RWPE2 (cell line): ENCODE measurements at regions not wholly inside any gene's neighbourhood (a gene's known extent, or its start where the extent isn't known, plus 50 kb on each side); places are given as distances from the start of the nearest gene placed in this dataset.

ENCODE experiments used
- ATAC-seq: fragments of 200-7000 bp; cut with Tn5 transposase; 3 replicates; pipeline ENCODE4 v1.9.1; 2021; ENCODE audit warnings: low read depth
- DNase-seq: peaks from one replicate; pipeline ENCODE4 v3.0.0-alpha.2; 2020; ENCODE audit warnings: low spot score
- H3K27ac ChIP-seq: fragments of 450-650 bp; 2 replicates; pipeline ENCODE4 v1.5.1; 2017; ENCODE audit warnings: mild to moderate bottlenecking; ENCODE audit not compliant: poor library complexity, severe bottlenecking
- H3K27me3 ChIP-seq: fragments of 250-450 bp; sonication (Bioruptor Pico); 2 replicates; pipeline ENCODE4 v1.5.1; 2021; ENCODE audit warnings: mild to moderate bottlenecking, moderate library complexity; ENCODE audit not compliant: insufficient read depth, poor library complexity, severe bottlenecking
- H3K36me3 ChIP-seq: fragments of 250-450 bp; sonication (Bioruptor Pico); 2 replicates; pipeline ENCODE4 v1.5.1; 2020; ENCODE audit warnings: low read depth, mild to moderate bottlenecking, moderate library complexity
- H3K4me1 ChIP-seq: fragments of 250-450 bp; sonication (Bioruptor Pico); 2 replicates; pipeline ENCODE4 v1.5.1; 2021; ENCODE audit warnings: mild to moderate bottlenecking, moderate library complexity; ENCODE audit not compliant: insufficient read depth, poor library complexity, severe bottlenecking
- H3K4me3 ChIP-seq: fragments of 250-450 bp; sonication (Bioruptor Pico); 2 replicates; pipeline ENCODE4 v1.5.1; 2021; ENCODE audit warnings: mild to moderate bottlenecking, moderate library complexity; ENCODE audit not compliant: severe bottlenecking
- H3K9me3 ChIP-seq: fragments of 250-450 bp; sonication (Bioruptor Pico); 2 replicates; pipeline ENCODE4 v1.5.1; 2021; ENCODE audit warnings: mild to moderate bottlenecking, moderate library complexity; ENCODE audit not compliant: severe bottlenecking
- TF ChIP-seq, protein P1 (sequence below): fragments of 450-650 bp; IDR thresholded peaks from one replicate; pipeline ENCODE4 v1.5.1; 2017; ENCODE audit warnings: mild to moderate bottlenecking, moderate library complexity; ENCODE audit not compliant: poor library complexity, severe bottlenecking

DNA sequence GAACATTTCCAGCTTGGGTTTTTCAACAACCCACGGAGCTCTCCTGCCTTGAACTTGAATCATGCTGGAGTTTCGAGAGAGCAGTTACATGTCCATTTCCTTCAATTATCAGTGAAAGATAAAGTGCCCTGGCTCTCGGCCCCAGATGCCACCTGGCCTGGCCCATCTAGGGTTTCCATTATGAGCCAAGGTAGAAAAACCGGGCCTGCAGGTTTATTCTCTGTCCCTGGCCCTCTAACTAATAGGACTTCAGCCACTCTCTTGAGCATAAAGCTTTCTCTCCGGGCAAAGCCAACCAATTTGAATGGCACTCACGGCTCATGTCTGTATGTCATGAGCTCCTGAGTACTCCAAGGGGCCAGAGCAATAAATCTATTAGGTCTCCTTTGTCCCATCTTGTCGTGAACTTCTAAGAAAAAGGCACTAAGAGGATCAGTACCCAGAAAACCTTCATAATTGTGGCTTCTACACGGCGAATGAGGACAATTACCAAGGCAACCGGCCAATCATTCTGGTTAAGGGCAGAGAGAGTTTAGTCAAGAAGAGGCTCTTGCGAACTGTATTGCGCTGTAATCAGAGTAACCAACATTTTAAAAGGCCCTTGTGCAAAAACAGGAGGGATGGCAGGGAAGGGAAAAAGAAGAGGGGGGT, 392.3 kb downstream of the MED13L start:
- ATAC-seq (no peak), DNase-seq (no peak)
- TF ChIP-seq, protein P1, sequence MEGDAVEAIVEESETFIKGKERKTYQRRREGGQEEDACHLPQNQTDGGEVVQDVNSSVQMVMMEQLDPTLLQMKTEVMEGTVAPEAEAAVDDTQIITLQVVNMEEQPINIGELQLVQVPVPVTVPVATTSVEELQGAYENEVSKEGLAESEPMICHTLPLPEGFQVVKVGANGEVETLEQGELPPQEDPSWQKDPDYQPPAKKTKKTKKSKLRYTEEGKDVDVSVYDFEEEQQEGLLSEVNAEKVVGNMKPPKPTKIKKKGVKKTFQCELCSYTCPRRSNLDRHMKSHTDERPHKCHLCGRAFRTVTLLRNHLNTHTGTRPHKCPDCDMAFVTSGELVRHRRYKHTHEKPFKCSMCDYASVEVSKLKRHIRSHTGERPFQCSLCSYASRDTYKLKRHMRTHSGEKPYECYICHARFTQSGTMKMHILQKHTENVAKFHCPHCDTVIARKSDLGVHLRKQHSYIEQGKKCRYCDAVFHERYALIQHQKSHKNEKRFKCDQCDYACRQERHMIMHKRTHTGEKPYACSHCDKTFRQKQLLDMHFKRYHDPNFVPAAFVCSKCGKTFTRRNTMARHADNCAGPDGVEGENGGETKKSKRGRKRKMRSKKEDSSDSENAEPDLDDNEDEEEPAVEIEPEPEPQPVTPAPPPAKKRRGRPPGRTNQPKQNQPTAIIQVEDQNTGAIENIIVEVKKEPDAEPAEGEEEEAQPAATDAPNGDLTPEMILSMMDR = no peak
- H3K27me3 ChIP-seq = no peaks in the 10 kb centered on the region
- no peaks in the 10 kb centered on the region for H3K4me1 ChIP-seq
- no peak overlapping the region for H3K4me3 ChIP-seq
- H3K9me3 ChIP-seq = no peaks in the 10 kb centered on the region
- no peaks in the 10 kb centered on the region for H3K36me3 ChIP-seq
- H3K27ac ChIP-seq = no peak overlapping the region

DNA sequence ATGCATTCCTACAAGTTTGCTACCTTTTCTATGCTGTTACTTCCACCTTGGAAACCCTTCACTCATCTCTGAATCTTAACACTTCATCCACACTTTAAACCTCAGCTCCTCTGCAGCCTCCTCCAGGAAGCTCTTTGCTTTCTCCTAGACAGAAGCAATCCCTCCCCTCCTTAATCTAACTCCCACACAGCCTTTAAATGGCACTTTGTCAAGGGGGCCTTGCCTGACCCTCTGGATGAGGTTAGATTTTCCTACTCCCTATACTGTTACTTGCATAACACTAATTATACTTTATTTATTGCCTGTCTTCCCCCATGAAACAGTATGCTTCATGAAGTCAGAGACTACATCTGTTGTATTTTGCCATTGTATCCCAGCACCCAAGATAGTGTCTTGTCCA, 394.6 kb downstream of the MED13L start:
- Histone ChIP-seq H3K4me3 (no peak overlapping the region), H3K27ac (no peak overlapping the region), H3K9me3 (no peaks in the 10 kb centered on the region), H3K4me1 (no peaks in the 10 kb centered on the region), H3K36me3 (no peaks in the 10 kb centered on the region), H3K27me3 (no peaks in the 10 kb centered on the region)
- TF ChIP-seq, protein P1 = no peak
- no peak for ATAC-seq
- no peak for DNase-seq

DNA sequence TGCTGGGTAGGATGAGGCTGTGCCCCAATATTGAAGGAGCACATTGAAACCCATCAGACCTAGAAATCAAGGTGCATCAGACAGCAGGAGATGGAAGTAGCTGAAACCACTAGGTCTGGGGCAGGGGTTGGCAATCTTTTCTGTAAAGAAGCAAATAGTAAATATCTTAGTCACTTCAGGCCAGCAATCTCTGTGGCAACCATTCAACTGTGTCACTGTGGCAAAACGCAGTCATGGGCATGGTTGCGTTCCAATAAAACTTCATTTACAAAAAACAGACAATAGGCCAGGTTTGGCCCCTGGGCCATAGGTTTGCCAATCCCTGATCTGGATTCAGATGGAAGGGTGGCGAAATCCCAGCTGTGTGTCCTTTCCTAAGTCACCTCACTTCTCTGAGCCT, 397.3 kb downstream of the MED13L start:
- Histone ChIP-seq H3K27me3 (no peaks in the 10 kb centered on the region), H3K36me3 (no peaks in the 10 kb centered on the region), H3K9me3 (no peaks in the 10 kb centered on the region), H3K4me1 (no peaks in the 10 kb centered on the region), H3K4me3 (no peak overlapping the region), H3K27ac (no peak overlapping the region)
- TF ChIP-seq, protein P1 = no peak
- DNase-seq (no peak), ATAC-seq (no peak)

DNA sequence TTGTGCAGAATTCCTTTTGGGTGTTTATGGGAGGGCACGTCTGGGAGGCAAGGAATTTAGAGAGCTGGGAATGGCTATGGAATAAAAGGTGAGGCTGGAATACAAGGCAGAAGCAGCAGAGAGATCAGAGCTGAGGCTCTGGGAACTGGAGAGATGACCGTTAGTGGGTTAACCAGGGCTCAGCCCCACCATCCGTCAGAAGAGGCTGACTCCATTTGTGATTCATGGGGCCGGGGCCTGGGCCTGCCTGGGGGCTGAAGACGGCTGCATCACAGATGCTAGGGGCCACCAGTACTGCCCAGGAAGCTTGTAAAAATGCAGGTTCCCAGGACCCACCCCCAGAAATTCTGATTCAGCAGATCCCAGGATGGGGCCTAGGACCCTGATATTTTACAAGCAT, 398.1 kb downstream of the MED13L start:
- DNase-seq (no peak), ATAC-seq (no peak)

More for the DNA sequence above, 398.1 kb downstream of the MED13L start:
- Histone ChIP-seq H3K9me3 (no peaks in the 10 kb centered on the region), H3K27ac (no peak overlapping the region), H3K36me3 (no peaks in the 10 kb centered on the region), H3K4me1 (no peaks in the 10 kb centered on the region), H3K4me3 (no peak overlapping the region), H3K27me3 (no peaks in the 10 kb centered on the region)
- TF ChIP-seq, protein P1 = no peak
